MV-4-11 (cell line): ENCODE measurements at regions not wholly inside any gene's neighbourhood (a gene's known extent, or its start where the extent isn't known, plus 50 kb on each side); places are given as distances from the start of the nearest gene placed in this dataset.

Source experiments
- DNase-seq: peaks from one replicate; lab custom pipeline; 2025; lab: John Stamatoyannopoulos, UW

- no peak for DNase-seq
Measured at GRCh38 chr4:153988492-153989363, 199.8 kb upstream of the SFRP2 start.

DNA sequence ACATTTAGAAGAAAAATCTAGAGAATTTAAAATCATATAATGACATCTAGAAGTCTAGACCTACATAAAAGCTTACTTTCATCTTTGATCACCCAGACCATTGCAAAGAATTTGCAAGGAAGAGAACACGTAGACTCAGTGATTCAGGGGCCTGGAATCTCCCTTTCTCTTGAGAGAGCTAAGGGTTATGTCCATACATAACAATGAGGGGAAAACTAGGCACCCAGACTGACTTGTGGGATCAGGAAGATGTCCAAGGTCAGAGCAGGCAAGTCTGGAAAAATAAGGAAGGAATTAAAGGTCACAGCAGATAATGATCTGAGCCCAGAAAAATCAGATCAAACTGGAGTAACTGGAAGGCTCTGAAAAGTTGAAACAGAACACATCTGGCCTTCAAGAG is 198.4 kb upstream of the SFRP2 start:
- no peak for DNase-seq

GRCh38 chr4:153976954-153977353 is 188.1 kb upstream of the SFRP2 start:
- DNase-seq = no peak

DNA sequence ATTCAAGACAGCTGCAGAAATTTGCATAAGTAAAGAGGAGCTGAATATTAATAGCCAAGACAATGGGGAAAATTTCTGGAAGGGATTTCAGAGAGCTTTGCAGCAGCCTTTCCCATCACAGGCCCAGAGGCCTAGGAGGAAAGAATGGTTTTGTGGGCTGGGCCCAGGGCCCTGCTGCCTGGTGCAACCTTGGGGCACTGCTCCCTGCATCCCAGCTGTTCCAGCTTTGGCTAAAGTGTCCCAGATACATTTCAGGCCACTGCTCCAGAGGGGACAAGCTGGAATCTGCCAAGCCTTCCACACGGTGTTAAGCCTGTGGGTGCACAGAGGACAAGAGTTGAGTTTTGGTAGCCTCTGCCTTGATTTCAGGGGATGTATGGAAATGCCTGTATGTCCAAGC is 185.6 kb upstream of the SFRP2 start:
- DNase-seq = no peak

- no peak for DNase-seq
Measured at GRCh38 chr4:153973942-153974341, 185.1 kb upstream of the SFRP2 start.

- no peak for DNase-seq
Measured at GRCh38 chr4:153971899-153972298, 183.0 kb upstream of the SFRP2 start.

DNA sequence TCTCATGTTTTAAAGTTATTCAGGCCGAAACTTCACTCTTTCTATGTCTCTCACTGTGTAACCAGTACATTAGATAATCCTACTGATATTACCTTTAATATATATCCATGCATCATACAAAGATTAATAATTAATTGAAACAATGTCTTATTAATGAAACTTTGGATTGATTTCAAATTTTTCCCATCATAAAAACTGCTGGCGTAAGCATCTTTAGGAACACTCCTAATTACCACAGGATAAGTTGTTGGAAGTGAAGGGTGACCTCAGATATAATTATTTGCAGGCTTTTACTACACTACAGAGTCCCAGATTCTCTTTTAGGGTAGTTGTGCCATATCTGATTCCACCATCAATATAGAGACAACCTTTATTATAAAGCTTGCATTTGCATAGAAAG is 181.3 kb upstream of the SFRP2 start:
- DNase-seq = no peak

- DNase-seq = no peak
Measured at GRCh38 chr4:153969542-153969941, 180.7 kb upstream of the SFRP2 start.

DNA sequence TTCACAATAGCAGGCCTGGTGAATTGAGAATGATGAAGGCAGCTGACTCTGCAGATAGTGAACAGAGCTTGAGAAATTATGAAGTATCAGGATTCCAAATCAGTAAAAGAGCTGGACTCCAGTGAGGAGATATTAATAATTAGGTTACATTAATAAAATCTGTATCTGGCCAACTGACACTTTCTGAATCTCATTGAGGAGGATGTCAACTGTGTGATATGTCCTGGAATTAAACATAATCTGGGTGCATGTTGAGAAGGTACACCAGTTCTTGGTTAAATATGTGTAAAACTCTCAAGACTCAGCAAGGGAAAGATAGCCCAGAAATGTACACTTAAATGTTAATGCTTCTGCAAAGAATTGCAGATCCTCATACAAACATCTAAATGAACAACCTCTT is 177.8 kb upstream of the SFRP2 start:
- no peak for DNase-seq

GRCh38 chr4:153963216-153963615 is 174.3 kb upstream of the SFRP2 start:
- DNase-seq = no peak

DNA sequence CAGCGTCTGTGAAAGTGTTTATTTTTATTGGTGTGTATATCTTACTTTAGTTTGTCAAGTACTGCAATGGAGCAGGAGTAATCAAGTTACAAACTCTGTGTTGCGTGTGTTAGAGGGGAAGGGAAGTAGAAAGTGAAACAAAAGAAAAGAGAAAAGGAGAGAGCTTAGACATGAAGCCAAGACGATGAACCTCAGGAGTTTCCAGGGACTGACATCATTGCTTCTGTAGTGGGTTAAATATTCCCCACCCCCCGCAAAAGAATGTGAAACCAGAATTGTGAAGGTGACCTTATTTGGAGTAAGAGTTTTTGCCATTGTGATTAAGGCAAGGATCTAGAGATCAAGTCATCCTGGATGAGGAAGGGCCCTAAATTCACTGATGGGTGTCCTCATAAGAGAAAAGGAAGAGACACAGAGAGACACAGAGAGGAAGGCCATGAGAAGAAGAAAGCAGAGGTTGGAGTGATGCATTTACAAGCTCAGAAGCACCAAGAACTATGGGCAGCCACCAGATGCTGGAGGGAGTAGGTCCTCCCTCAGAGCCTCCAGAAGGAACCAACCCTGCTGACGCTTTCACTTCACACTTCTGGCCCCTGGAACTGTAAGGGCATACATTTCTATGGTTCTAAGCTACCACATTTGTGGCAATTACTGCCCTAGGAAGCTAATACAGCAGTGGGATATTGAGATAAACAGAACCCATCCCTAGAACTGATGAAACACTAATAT is 173.6 kb upstream of the SFRP2 start:
- DNase-seq = no peak

DNA sequence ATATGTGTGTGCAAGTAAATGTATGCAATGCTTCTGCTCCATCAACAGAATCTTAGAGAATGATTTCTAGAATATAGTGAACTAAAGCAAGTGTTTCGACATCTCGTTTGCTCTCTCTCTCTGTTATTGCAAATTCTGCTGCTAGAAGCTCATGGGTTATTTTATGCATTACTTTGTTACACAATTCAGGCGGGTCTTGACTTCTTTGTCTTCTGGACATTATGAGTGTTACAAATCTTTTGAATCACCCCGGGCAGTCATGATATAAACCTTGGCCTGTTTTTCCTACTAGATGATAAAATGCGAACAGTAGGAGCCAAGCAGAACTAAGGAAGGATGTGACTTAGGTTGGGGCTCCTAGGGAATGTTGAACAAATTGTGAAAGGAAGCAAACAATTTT is 166.4 kb upstream of the SFRP2 start:
- DNase-seq = peak; percentile 62

DNA sequence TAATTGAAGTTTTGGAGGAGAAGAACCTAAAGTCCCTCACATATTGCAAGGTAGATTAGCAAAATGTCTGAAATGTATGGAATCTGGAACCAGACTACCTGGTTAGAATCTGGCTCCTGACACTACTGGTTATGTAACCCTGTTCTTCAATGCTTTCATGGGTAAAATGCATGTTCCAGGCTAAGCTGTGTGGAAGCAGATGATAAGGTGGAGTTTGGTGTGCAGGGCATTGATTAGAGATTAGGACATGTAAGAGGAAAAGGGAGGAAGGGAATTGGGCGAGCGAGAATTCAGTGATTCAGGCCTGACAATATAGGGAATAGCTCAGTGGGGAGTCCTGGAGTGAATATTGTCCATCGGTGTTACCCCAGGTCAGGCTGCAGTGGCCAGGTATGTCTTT is 165.8 kb upstream of the SFRP2 start:
- DNase-seq = no peak

- peak; percentile 71 for DNase-seq
Measured at GRCh38 chr4:153950100-153950979, 161.5 kb upstream of the SFRP2 start.

GRCh38 chr4:153948041-153948440 is 159.2 kb upstream of the SFRP2 start:
- DNase-seq = no peak

GRCh38 chr4:153947124-153947523 is 158.2 kb upstream of the SFRP2 start:
- DNase-seq = no peak

DNA sequence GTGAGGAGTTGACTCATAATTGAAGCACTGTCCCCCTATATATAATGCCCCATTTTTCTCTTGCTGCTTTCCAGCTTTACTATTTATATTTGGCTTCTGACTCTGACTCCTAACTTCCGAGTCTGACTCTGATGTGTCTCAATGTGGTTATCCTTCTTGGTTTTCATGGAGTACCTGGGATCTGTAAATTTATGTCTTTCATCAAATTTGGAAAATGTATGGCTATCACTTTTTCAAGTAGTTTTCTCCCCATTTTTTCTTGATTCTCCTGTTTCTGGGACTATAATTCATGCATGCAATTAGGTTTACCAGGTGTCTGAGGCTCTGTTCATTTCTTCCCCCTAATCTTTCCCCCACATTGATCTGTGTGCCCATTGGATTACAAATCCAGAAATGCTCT is 156.8 kb upstream of the SFRP2 start:
- no peak for DNase-seq

DNA sequence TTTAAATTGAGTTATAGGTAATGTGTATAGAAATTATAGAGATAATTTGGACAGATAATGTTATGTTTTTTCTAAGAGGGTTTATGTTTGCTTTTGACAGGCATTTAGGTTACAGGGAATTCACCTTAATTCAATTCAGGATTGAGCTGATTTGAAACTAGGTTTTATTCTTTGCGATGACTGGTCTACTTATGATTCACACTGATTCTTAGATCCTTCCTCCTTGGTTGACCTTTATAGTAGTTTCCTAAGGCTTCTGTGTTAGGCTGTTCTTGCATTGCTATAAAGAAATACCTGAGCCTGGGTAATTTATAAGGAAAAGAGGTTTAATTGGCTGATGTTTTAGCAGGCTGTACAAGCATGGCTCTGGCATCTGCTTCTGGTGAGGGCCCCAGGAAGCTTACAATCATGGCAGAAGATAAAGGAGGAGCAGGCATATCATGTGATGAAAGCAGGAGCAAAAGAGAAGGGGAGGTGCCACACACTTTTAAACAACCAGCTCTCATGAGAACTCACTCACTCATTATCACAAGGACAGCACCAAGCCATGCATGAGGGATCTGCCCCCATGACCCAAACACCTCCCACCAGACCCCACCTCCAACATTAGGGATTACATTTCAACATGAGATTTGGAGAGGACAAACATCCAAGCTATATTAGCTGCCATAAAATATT is 155.0 kb upstream of the SFRP2 start:
- DNase-seq = no peak

DNA sequence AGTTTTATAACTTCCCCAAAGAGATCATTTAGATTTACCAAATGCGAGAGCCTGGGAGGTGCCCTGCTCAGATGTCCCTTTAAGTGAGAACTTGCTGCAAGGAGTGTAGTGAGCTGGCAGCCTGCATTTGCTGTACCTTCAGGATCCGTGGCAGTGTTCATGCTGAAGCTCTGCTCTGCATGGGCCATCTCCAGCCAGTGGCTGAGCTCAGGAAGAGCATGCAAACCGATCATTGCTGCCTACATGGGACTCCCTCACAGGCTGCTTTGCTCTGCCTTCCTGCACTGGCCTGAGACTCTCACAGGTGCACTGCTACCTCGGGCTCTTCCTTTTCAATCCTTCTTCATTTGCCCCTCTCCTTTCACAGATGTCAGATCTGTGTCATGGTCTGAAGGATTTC is 152.0 kb upstream of the SFRP2 start:
- DNase-seq = no peak

GRCh38 chr4:153939570-153939969 is 150.7 kb upstream of the SFRP2 start:
- DNase-seq = no peak

GRCh38 chr4:153938994-153939393 is 150.1 kb upstream of the SFRP2 start:
- no peak for DNase-seq

DNA sequence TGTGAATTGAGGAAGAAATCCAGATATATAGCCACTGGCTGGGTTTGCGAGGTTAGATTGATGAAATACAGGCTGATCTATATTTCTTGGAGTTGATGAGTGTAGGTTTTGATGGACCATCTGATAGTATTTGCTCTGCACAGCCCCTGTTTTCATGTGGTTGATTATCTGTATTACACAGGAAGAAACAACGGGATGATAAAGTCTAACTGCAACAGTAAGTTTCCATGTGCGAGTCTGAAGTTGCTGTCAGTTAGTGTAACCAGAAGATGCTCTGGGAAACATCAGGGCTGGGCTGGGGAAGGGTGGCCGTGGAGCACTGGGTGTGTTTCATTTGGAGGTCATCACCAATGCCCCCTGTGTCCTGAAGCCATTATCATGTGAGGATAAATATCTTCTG is 148.4 kb upstream of the SFRP2 start:
- no peak for DNase-seq
